ENCODE measurements at regions not wholly inside any gene's neighbourhood (a gene's known extent, or its start where the extent isn't known, plus 50 kb on each side); places are given as distances from the start of the nearest gene placed in this dataset.
A peak's percentile ranks its signal among the peaks of the same experiment; 100 is the strongest.

DNA sequence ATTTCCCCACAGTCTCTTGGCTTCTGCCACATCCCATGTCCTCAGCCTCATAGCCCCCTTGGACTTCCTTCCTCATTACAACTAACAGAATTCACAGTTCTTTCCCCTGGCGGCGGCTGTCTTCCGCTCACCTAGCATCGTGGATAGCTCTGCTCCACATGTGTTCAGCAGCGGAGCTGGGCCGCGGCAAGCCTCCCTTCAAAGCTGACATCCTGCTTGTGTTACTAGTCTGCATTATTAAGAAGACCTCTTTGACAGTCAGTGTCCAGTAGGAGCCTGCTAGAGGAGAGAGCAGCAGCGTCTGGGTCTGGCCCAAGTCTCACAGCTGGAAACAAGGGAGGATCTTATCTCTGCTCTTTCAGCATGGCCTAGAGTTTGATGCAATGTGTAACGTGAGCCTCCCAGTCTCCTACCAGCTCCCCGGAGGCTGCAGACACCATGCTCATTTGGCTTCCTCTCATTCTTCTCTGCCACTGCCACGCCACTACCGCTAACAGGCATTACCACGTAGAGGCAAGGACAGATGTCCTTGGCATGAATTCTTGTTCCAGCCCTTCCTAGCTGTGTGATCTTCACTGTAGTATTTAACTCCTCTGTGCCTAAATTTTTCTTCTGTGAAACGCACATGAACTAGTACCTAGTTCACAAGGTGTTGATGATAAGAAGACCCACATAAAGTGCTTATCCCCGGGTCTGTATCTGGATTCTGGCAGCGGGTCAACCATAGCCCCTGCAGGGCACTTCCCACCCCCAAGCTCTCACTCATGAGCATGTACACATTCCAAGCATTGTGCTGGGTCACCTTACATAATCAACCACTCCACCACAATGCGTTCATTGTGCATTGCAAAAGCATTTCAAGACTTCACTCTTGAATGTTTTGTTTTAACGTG, 107.1 kb upstream of the BACH2 start:
- ATAC-seq = no peak

DNA sequence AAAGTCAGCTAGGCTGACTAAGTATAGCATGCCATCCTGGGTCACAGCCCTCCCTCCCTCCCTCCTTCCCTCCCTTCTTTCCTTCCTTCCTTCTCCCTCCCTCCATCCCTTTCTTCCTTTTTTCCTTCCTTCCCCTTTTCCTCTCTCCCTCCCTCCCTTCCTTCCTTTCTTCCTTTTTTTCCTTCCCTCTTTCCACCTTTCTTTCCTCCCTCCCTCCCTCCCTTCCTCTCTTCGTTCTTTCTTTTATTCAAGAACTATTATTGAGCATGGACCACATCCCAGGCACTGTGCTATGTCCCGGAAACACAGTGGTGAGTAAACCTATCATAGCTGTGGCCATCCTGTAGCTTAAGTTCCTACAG, 106.2 kb upstream of the BACH2 start:
- no peak for ATAC-seq

DNA sequence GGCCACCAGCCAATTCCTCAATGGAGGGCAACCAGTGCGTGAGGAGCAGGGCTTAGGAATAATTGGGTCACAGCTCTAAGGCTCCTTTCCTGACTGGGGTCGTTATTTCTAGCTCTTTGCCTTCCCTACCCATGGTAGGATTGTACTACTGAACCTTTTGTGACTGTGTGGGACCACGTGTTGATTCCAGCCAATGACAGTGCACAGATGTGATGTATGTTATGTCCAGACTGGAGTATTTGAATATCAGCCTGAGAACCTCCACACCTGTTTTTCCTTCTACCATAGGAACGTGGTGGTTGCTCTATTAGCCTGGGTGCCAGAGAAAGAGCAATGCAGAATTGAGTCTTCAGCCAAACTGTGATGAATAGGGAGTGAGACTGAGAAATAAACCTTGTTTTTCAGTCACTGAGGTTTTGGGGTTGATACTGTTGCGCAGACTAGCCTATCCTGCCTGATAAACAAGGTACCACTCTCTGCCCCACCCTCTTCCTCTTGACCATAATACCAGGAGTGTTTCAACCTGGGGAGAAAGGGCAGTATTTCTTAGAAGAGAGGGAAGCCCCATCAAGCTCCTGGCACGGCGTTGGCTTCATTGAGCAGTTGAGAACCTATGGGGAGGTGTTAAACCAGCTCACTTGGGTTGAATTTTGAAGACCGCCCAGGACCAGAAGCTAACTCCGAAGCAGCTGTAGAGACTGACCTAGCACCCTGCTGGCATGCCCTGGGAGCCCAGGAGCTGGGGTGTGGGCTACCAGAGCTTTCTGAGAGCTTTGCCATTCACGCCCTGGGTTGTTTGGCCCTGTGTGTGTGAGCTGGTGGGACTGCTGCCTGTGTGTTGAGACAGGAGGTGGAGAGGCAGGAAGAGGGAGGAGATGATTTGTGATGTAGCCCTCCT, 105.5 kb upstream of the BACH2 start:
- ATAC-seq = peak; percentile 19 to 21

DNA sequence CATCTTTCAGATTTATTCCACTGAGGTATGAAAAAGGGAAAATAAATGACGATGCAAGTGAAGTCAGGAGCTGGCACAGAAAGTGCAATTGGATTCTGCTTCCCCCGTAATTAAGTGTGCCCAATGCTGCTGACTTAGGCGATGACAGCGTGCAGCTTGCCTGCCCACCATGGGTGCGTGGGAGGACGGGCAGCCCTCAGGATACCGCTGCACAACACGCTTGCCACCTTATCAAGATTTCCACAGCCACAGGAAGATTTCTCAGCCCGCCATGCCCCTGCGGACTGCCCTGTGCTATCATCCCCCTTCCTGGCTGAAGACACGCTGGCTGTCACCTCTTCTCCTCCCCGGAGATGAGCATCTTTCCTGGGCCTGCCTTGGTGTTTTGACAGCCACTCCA, 103.3 kb upstream of the BACH2 start:
- no peak for ATAC-seq

DNA sequence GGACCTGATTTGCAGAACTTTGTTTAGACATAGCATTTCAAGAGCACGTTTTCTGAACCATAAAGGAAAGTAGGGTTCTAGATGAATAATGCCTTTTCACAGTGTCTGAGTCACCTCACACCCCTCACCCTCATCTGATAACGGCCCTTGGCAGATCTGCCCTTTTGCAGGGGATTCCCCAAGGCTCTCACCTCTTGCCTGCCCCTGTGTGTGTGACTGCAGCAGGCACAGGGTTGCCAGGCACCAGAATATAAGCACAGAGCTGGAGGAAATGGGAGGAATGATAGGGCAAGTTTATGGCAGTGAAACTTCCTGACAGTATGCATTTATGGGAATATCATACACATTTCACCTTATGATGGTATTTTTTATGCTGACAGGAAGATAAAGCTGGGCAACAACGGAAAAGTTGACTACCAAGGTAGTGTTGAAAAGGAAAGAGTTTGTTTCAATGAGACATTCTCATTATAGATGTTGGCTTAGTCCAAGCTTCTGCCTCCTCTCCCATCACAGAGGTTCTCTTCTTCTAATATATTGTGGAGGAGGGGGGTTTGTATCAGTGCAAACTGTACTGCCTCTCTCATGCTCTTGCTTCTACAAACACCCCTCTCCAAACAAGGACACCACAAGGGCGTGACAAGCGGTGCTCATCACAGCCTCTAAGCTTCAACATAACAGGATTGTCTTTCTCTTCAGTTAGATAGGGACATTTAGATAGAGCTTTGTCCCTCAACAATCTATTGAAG, 101.5 kb upstream of the BACH2 start:
- ATAC-seq = peak; percentile 96 to 97

DNA sequence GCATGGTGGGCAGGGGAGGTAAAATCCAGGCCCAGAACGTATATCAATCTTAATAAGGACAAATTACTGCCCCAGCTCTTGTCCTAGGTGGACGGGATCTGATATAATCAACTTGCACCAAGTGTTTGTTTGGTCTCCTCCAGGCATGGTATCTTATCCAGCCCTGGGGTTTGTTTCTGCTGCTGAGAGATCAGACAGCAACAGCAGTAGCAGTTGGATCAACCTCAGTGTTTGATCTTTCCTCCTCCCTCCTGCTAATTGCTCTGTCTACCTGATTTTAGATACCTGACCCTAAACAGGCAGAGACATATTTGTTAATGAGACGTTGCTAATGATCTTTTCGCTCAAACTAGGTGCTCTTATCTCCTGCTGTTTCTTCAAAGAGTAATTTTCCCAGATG, 100.4 kb upstream of the BACH2 start:
- ATAC-seq = no peak

DNA sequence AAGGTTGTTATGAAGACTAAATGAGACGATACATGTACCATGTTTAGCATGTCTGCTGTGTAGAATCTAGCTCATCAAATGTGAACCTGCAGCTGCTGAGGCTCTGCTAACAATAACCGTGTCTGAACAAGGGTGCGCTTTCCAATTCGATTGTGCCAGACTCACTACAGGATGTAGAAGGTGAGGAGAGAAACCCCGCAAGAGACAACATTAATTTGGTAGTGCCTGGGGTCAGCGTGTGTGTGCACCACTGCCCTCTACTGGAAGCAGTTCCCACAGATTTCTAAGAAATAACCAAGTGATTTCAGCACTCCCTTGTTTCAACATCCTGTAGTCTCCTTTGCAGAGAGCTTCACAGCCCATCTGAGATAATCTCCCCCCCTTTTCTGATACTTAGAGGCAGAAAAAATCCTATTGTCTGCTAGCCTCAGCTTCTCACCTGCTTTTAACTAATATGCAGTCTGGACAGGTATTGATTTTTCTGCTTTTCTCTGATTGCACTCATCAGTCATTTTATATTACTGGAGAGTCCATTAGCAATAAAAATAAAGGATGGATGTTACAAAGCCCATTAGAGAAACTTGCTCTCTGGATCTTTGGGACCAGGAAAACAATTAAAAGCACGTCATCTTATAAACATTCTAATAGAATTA, 96.7 kb upstream of the BACH2 start:
- peak; percentile 11 to 14 for ATAC-seq

DNA sequence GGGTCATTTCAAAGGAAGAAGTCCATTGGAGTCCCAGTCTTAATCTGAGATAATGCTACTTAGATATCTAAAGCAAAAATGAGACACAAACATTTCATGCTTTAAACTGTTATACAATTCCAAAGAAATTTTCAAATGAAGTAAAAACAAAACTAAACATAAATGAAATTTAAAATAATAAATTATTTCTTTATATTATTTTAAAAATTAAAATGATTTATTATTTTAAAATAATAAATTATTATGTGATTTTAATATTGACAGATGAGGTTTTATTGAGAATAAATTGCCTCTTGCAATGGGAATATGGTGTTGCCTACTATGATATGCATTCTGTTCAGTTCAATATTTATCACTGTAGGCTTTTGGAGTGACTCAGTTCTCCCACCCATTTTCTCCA, 93.7 kb upstream of the BACH2 start:
- ATAC-seq = no peak

DNA sequence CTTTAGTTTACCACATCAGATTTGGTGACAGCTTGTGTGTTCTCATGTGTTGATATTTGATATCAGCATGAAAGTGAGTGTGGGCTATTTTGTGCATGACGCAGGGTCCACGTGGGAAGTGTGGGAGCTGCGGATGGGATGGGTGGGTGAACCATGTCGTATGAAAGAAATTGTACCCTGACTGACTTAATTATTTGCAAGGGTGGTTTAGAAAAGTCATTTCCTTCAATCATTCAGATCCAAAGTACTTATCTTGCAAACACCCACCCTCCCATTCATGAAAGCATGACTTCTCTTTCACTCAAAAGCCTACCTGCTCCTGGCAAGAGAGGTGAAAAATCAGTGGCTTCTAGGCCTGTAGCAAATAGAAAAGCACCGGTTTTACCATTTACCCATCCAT, 91.8 kb upstream of the BACH2 start:
- ATAC-seq = no peak

DNA sequence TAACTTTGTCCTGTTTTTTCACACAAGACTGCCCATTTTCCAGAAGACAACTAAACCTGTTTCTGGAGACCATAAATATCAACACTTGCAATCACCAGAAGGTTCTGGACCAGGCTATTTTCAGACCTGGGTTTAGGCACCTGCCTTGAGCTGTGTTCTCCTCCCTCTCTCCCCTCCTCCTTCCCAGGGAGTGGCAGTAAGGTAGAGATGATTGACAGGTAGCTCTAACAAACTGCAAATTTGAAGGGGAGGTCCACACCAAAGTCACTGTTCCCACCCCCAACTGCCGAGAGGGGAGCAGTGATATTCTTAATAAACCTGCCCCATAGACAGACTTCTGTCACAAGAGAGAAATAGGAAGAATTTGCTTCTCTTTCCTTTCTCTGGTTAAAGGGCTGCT, 91.2 kb upstream of the BACH2 start:
- ATAC-seq = no peak

DNA sequence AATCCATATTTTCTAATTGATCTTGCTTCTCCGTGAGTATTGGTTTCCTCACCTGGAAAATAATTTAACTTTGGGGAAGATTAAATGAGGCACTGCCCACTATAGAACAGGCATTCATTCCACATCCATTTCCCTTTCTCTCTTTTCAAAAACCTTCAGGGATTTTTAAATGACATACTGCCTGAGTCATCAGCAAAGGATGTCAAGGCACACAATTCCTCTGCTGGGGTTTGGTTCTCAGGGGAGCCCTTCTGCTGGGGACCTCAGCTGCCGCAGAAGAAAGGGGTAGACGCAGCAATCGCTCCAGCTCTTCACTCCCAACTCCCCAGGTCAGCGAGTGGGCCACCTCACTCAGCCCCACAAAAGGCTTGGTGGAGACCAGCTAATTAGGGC, 90.7 kb upstream of the BACH2 start:
- no peak for ATAC-seq

DNA sequence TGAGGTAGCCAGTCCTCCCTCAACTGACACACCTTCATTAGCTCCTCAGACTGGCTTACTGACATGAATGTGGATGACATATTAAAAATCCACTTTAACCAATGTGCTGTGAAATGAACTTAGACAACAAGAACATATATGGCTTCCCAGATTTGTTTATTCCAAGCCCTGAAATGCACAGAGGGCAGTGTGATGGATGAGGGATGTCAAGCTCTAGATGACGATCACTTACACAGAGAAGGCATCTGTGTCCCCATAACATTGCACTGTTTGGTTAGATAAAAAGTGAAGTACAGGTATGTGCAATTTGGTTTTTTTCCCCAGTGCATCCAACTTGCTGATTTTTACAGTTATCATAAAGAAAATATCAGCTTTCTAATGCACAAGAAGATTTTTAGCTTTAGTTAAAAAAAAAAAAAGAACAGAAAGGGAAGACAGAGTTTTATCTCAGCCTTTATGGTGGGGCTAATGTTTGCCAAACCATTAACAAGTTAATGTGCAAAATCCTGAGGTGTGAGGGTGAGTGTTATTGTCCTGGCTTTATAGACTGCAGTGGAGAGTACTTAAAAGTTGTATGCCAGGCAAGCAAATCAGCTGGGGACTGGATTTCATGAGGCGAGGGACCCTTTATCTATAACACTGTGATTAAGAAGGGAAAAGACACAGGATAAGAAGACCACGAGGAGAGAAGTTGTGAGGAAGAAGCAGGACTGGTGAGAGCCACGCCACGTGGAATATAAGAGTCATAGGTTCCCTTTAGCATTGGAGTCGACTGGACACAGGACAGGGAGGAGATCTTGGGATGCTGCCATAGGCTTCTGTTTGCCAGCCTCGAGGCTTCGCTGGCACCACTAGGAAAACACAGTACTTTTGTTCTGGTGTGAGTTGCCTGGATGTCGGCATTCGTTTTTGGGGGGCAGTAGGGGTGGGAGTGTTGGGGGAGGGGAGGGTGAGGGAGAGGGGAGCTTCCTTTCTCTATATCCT, 90.0 kb upstream of the BACH2 start:
- ATAC-seq = no peak

DNA sequence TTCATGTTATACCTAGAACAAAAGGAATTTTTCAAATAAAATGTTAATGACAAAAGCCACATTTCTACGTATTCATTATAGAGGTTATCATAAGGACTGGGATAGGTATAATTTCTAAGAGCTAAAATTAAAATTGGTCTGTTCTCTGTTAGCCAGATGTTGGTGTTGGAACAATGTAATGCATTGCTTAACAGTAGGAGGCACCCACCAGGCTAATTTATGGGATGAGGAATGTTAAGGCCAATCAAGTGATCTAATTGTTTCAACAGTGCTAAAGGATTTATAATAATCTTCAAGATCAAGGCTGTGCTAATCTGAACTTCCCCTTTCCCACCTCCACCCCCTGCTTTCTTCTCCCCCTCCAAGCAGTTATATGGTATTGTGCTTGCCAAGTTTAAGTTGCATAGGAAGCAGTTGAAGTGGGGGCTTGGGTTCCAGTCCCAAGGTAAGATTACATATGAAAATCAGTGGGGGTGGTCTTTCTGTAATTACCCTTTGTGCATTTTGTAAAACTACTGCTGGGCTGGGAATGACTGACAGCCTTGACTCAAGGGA, 89.2 kb upstream of the BACH2 start:
- ATAC-seq = no peak

DNA sequence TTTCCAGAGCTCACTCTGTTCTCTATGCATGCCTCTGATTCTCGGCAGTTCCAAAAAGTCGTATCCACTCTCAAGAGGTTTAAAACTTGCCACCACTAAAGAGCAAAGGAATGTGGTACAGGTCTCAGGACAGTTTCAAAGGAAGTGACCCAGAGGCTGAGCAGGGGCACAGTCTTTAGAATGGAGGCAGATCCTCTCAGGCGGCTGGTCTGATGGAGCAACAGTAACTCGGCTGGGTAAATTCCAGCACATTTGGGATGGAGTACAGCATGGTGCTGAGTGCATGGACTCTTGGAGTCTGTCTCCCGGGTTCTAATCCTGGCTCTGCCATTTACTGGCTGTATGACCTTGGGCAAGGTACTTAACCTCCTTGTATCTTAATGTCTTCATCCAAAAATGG, 88.1 kb upstream of the BACH2 start:
- no peak for ATAC-seq

DNA sequence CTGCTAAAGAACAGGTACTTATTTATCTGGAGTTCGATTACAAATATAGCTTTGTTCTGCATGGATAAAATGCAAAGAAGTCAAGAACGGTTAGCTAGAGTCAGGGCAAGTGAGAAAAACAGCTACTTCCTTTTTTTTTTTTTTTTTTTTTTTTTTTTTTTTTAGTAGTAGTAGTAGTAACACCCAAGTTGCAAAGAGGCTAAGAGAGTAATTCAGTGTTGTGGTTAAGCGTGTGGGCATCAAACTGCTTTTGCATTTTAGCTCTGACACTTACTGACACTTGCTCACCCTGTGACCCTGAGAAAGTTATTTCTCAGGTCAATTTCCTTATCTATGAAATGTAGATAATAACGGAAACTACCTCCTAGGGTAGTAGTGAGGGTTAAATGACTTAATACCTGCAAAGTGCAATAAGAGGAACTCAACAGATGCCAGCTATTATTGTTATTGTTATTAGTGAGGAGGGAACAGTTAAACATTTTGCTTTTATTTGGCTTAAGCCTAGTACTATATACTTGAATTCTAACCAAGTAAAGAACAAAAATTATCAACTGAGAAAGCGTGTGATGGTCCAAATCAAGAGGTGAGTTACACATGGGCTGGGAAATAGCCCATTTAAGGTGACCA, 86.7 kb upstream of the BACH2 start:
- ATAC-seq = peak; percentile 87 to 91

DNA sequence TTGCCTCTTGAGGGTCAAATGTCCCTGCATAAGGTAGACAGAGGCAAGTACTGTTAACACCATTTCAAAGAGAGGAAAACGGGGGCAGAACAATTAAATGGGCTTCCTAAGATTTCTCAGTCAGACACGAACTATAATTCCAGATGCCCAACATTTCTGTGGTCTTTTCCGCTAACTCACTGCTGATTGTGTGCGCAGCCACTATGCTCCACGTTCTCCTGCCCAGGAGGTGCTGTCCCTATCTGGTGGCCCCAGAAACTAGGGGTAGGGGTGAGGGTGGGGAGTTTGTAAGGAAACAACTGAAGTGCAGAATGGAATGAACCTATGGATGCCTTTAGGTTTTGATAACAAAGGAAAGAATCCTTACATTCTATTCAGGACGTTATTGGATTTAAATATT, 86.1 kb upstream of the BACH2 start:
- no peak for ATAC-seq

DNA sequence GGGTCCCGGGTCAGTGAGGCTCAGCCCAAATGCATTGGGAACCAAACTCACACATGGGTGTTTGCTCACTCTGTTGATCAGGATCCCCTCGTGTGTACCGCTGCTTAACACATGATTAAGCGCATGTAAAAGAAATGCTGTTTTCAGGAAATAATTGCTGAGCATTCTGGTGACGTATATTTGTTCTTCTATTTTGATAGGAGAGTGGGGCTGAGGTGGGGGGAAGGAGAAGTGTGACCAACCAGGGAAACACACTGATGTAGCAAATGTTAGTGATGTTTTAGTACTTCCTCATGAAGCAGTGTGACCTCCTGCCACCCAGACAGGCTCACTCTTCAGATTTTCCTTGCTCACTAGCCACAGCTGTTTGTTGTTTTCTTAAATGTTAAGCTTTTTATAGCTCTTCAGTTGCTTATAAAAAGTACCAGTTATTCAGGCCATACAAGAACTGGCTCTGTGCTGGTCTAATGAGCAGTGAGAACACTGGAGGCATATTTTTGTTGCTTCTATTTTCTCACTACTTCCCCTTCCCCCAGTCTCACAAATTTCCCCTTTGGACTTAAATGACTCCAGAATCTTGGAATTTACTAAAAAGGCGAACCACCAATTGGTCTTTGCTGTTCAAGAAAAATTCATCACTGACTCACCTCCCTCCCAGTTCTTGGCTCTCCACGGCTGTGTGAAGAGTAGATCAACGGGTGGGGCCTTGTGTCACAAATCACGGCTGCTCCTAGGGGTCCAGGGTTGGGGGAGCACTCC, 79.2 kb upstream of the BACH2 start:
- peak in 1 of 2 donors; percentile 10 for ATAC-seq

DNA sequence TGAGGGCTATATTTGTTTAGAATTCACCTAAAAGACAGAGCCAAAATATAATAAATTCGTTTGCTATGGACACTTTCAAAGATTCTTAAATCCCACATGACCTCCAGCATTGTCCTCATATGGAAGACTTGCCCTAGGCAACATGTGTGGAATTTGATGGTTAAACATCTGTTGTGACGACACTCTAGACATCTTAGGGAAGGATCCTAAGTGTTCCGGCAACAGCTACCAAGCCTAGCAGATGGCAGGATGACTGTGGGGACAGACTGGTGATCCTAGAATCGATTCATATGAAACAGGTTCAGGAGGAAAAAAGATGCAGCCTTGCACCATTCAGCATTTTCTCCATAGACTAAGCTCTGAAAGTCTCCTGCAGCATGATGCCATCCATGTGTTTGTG, 77.6 kb upstream of the BACH2 start:
- no peak for ATAC-seq

DNA sequence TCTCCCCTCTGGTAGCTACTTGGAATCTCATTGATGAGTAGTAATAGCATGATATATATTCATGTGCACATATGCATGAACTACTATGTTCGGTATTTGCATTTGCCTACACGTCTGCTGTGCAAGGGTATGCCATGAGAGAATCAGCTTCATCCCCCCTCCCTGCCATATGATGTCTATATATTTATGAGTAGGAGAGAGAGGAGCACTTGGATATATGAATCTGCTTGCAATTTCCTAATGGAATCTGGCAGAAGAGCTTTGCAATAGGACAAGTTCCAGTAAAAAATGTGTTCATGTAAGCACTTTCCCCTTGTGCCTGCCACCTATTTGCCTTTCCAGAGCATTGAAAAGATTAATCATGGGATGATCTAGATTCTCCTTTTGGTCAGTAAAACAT, 76.2 kb upstream of the BACH2 start:
- ATAC-seq = no peak

DNA sequence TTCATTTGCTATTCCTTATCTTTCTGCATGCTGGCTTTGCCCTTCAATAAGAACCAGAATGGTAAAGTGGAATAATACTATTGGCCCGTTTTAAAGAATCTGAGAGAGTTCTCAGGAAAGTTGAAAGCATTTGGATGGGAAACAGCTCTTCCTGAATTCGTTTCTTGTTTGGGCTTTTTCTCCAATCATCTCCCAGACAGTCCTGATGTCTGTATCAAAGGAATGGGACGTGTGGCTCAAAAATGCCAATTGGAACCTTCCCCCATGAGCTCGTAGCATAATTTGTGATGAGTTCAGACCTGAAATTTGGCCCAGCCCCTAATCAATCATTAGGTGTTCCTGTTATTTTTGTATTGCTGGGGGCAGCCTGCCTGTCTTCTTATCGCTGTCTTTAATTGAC, 75.8 kb upstream of the BACH2 start:
- ATAC-seq = no peak
